Globus pallidus (tissue), 1 donor: ENCODE measurements at regions not wholly inside any gene's neighbourhood (a gene's known extent, or its start where the extent isn't known, plus 50 kb on each side); places are given as distances from the start of the nearest gene placed in this dataset.
"Not testable (repeated sequence)": the region's sequence is repeated elsewhere in the genome, so short reads cannot be mapped to it uniquely, and the experiment has no call there.

ENCODE experiments used
- DNase-seq: peaks from one replicate; pipeline ENCODE4 v3.0.0-alpha.2; 2015; ENCODE audit warnings: low spot score

DNA sequence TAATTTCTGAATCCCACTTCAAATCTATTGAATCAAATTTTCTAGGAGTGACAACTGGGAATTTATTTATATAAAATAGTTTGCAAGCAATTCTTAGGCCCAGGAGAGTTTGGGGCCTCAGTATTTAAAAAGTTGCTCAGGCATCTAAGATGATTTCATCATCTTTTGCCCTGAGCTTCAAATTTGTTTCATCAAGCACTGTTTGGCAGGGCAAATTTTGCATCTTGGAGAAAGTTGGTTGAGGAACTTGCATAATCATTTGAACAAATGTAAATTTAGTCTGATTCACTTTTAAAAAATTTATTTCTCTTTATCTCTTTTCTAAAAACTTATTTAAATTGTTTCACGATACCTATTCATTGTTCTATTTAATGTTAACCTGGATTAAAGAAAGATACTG lies 702.8 kb downstream of the SI start:
- no peak for DNase-seq

DNA sequence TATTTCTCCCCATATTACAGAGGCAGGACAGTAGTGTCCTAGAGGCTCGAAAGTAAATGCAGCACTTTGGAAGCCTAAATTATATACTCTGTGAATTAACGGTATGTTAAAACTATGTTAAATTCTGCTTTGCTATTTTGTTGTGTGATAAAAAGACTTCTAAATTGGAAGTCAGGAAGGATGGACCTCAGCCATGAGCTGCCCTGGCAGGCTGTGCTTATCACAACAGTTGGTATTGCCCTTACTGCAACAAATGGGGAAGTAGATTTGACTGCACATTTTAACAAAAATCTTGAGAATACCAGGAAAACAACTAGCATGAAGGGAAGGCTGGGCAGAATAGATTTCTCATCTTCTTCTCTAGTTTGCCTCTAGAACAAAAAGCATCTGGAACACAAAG lies 706.6 kb downstream of the SI start:
- DNase-seq = no peak

DNA sequence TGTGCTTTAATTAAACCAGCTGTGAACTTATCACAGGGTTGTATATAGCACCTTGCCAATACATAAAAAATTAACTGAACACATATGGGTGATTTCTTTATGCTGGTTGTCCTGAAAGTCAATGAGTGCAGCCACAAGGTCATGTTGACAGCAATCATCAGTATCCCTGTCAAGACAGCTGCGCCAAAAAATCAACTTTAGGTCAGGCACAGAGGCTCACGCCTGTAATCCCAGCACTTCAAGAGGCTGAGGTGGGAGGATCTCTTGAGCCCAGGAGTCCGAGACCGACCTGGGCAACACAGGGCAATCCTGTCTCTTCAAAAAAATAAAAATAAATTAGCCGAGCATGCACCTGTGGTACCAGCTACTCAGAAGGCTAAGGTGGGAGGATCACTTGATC lies 707.3 kb downstream of the SI start:
- DNase-seq = no peak

DNA sequence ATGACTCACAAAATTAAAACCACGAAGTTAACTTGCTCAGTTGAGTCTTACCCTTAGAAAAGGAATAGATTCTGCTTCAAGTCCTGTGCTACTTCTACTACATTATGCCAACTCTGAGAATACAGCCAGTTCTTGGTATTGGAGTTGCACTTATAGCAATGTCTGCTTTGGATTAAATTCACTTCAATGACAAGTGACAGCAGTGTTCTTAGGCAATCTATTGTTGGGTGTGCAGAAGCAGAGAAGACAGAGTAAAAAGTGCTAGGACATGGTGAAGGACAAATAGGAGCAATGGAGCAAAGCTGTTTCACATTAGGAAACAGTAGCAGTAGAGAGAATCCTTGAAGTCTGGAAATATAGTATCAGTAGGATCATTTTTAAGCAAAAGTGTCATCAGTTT lies 713.1 kb downstream of the SI start:
- no peak for DNase-seq

DNA sequence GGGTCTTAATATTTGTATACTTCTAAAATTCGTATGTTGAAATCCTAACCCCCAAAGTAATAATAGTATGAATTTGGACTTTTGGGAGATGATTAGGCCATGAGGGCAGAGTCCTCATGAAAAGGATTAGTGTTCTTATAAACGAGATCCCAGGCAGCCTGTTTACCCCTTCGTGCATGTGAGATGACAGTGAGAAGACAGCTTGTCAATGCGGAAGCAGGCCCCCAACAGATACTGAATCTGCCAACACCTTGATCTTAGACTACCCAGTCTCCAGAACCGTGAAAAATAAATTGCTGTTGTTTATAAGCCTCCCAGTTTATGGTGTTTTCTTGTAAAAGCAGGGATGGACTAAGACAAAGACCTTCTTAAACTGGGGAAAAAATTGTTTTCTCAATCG lies 714.2 kb downstream of the SI start:
- no peak for DNase-seq

DNA sequence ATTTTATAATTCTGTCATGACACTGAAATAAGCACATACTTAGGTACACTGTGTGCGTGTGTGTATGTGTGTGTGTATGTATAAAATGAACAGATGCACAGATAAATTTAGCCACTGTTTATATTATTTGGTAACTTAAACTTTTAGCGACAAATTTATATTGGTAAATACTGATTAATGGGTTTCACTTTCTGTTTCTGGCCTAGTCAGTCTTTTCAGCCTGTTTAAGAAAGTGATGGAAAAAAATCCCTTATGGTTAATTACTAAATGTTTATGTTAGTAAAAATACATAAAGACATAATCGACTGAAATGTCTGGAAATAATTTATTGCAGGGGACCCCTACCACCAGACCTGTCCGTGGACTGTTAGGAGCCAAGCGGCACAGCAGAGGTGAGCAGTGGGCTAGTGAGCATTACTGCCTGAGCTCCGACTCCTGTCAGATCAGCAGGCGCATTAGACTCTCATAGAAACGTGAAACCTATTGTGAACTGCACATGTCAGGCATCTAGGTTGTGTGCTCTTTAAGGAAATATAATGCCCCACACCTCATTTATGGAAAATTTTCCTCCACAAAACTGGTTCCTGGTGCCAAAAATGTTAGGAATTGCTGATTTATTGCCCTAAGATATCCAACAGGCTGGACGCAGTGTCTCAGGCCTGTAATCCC lies 717.4 kb downstream of the SI start:
- DNase-seq = no peak

DNA sequence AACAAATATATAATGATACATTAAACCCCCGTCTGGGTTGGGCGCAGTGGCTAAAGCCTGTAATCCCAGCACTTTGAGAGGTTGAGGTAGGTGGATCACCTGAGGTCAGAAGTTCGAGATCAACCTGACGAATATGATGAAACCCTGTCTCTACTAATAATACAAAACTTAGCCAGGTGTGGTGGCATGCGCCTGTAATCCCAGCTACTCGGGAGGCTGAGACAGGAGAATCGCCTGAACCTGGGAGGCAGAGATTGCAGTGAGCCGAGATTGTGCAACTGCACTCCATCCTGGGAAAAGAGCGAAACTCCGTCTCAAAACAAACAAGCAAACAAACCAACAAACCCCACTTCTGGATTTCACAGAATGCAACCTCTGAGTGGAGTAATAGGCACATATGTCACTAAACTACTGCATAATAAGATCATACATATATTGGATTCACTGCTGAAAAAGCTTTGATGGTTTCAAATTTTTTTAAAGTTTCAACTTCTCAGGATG lies 718.2 kb downstream of the SI start:
- DNase-seq = no peak

DNA sequence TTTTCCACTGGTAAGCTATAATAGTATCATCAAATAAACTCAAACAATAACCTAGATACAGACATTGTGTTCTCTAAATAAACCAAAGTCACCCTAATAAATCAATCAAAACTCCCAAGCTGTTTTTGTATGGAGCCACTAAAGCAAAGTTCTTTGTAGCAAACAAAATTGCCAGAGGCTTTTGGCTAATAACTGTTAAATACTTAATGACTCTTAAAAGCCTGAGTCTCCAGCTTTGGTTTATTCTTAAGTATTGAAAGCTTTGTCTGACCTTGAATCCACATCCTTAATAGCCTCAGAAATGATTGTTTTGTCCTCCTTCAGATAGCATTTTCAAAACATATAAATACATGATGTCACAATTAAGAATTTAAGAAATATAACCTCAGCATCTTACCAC lies 725.3 kb downstream of the SI start:
- DNase-seq = no peak

DNA sequence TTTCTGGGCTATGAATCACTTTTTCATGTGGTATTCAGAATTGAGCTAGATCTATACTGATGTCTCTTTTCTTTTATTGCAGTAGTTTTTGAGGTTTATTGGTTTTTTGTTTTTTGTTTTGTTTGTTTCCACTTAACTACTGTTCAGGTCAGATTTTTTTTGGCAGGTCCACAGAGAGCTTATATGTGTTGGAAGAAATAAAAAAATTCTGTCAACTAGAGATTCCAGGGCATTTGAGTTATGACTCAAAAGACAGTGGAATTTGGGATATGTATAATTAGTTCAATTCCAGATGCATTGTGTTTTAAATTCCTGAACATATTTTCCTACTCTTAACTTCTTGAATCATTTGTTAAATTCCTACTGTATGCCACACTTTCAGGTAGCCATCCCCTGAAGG lies 727.2 kb downstream of the SI start:
- no peak for DNase-seq

DNA sequence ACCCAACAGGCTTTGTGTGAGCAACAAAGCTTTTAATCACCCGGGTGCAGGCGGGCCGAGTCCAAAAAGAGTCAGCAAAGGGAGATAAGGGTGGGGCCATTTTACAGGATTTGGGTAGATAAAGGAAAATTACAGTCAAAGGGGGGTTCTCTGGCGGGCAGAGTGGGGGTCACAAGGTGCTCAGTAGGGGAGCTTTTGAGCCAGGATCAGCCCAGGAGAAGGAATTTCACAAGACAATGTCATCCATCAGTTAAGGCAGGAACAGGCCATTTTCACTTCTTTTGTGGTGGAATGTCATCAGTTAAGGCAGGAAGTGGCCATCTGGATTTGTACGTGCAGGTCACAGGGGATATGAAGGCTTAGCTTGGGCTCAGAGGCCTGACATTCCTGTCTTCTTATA lies 736.1 kb downstream of the SI start:
- not testable (repeated sequence) for DNase-seq

DNA sequence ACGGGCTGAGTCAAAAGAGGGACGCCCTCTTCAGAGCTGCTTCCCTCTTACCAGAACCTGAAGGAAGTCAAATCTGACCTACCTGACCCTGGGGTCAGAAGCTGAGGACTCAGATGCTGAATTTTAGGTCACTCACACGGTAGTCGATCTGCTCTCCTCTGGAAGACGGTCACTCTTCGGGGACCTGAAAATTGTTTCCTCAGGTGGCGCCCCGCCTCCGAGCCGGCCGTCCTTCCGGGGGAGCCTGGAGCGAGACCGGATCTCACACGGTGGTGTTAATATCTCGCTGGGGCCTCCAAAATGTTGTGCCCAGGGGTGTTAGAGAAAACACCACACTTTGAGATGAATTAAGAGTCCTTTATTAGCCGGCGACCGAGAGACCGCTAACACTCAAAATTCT lies 737.2 kb downstream of the SI start:
- no peak for DNase-seq

DNA sequence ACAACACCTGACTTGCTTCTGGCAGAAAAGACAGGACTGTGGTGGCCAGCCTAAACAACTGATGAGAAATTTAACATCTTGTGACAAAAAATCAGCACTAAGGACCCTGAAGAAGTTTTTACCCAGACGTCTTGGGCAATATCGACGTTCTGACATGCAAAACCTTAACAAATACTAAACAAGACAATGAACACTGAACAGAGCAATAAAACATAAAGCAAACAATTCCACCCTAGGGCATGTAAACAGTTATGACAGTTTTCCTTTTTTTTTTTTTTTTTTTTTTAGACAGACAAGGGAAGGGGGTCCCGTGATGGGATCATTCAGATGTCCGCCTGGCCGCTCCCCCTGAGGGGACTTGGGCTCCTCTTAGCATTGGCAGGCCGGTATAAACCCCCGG lies 738.0 kb downstream of the SI start:
- no peak for DNase-seq

DNA sequence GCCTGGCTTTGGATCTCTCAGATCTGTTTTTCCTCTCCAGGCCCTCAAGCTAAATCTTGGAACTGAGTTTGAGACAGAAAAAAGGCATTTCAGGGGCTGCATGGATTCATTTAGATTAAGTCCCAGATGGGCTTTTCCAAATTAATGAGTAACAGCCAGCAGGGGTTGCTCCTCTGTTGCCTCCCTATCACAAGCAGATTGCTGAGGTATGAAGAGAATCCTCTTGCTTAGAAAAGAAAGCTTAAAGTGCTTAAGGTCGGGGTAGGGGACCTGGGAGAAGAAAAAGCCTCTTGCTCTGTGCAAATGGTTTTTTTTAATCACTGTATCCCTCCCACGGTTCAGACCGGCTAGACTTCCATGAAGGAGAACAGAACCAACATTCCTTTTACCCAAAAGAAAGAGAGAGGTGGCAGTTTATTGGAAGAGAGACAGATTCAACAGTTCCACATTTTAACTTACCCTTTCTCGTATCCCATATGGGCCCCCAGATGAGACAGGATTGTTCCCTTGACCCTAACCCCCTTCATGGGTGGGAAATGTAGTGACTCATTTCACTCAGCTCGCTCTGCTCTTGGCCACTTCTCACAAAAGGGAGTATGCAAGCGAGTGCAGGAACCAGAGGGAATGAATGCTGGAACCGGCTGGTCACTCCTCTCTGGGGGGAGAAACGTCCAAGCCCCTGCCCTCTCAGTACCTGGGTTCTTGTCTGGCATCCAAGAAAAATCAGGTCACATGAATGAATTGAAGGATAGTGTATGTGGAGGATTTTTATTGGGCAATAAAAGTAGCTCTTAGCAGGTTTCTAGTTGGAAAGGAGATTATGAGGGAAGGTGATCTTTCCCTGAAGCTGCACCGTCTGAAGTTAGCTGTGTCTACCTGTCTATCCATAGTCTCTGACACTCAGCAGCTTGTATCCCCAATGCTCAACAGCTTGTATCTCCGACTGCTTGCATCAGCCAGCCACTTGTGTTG lies 745.2 kb downstream of the SI start:
- no peak for DNase-seq

DNA sequence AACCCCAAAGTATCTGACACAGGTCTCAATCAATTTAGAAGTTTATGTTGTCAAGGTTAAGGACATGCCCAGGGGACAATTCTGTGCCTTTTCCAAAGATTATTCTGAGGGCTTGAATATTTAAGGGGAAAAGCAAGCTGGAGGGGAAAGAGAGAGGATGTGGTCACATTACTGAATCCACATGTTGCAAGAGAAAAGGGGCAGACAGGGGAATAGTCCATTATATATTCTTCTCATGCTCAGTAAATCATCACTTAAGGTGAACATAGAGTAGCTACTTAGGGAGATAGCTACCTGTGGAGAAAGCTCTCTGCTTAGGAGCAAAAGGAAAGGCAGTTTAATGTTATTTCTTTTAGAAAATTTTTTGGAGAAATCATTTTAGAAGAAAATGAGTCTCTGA lies 751.6 kb downstream of the SI start:
- DNase-seq = no peak

DNA sequence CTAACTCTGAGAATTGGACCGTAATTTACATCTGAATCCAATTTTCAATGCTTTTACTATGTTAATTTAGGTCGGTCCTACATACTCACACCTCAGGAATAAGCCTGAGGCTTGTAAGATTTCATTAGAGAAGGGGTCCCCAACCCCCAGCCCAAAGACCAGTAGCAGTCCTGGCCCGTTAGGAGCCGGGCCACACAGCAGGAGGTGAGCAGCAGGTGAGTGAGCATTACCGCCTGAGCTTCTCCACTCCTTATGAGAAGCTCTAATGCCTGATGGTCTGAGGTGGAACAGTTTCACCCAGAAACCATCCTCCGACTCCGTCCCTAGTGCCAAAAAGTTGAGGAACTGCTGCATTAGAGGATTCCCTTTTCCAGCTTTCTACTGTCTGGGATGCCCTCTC lies 757.3 kb downstream of the SI start:
- DNase-seq = no peak

DNA sequence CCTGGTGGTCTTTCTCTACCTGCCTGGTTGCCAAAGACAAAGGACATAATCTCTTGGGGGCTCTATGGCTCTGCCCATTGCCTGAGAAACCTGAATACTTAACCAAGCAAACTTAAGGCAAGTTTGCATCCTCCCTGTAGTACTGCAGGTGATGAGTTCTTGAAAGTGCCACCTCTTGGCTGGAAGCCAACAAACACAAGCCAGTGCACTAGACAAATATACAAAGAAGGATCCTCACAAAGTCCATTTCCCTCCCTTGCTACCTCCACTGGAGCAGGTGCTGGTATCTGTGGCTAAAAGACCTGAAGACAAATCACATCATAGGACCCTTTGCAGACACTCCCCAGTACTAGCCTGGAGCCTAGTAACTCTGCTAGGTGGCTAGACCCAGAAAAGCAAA lies 772.3 kb downstream of the SI start:
- no peak for DNase-seq

DNA sequence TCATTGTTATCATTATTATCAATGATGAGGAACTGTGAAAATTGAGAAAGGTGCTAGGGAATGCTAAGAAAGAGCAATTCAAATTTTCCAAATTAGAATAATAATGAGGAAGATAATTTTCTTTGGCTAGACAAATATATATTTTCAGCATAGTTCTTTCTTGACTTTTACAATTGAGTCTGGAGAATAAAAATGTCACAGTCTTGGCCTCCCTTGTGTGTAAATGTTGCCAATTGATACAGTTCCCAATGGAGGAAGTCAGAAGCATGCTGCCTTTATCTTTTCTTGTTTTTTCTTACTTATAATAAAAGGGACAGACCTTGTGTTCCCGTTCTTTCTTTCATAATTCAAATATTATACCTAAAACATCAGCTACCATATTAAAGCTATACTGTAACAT lies 774.4 kb downstream of the SI start:
- DNase-seq = no peak

DNA sequence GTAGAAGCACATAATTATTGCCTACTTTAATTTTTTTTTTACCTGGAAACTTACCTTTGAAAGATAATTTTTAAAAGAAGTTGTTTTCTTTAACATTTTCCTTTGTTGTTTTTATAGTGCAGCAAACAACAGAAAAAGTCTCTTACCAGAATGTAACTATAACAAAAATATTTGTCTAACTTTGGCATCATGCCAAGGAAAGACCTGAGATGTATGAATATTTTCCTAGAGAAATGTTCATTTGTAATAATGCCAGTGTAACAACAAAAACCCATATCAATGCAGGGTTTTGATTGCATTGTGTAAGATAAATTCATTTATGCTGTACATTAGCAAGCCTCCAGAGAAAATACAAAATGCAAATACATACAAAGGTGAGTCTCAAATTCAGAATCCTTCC lies 775.7 kb downstream of the SI start:
- DNase-seq = no peak

DNA sequence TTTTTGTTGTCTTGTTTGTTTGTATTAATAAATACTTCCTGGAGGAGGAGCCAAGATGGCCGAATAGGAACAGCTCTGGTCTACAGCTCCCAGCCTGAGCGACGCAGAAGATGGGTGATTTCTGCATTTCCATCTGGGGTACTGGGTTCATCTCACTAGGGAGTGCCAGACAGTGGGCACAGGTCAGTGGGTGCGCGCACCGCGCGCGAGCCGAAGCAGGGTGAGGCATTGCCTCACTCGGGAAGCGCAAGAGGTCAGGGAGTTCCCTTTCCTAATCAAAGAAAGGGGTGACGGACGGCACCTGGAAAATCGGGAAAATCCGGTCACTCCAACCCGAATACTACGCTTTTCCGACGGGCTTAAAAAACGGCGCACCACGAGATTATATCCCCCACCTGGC lies 786.8 kb downstream of the SI start:
- DNase-seq = not testable (repeated sequence)

DNA sequence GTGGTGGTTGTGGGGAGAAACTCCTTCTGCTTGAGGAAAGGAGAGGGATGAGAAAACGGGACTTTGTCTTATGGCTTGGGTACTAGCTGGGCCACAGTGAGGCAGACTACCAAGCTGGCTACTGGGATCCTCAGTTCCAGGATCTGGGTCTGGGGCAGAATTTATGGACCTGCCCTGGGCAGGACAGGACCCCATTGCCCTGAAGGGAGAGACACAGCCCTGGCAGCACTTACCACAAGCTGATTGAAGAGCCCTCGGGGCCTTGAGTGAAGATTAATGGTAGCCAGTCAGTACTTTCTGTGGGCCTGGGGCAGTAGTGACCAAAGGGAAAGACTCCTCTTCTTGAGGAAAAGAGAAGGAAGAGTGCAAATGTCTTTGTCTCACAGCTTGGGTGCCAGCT lies 799.7 kb downstream of the SI start:
- no peak for DNase-seq

DNA sequence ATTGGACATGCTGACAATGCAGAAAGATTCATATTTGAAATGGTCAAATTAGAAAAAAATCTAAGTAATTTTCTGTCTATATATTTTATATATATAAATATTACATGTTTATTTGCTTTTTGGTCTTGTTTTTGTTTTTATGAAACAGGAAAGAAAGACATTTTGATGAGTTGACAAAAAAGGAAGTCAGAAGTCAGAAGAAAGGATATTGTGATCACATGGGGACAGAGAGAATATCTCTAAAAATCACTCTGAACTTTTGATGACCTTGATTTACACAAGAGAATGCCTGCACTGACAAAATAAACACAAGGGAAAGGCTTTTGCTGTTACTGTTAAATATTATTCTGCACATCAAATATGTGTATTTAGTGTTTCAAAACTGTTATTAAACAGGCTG lies 811.2 kb downstream of the SI start:
- DNase-seq = no peak

DNA sequence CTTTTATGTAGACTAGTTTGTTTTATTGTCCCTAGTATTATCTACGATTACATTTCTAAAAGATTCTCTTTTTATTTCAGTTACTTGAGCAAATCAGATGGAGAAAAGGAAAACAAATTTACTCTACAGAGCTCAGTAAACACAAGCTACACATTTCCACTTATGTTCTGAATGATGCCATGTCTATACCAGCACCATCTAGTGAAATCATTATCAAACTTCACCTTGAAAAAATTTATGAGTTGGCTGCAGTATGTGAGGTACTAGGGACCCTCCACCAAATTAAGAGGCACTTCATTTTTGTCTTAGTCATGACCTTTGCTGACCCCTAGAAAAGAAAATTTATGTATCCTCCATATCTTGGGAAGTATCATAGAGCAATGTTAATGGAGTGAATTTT lies 827.4 kb downstream of the SI start:
- DNase-seq = no peak

DNA sequence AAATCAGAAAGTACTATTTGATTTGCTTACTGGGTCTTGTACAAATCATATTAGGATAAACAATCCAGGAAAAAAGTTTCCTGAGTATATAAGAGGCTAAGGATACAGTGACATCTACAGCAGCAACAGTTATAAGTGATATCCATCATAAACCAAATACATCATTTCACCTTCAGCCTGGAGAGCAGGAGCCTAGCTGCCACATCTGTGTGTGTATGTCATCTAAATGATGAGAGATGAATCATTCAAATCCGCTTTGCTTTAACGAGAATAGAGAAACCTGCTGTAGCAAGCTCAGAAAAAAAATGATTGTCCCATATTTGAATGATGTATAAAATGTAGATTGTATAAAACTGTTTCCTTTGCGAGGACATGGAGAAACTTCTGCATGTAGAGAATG lies 841.4 kb downstream of the SI start:
- no peak for DNase-seq
